Urinary bladder (tissue), 3 donors: ENCODE measurements at regions not wholly inside any gene's neighbourhood (a gene's known extent, or its start where the extent isn't known, plus 50 kb on each side); places are given as distances from the start of the nearest gene placed in this dataset.

Experiments
- DNase-seq: peaks from one replicate; pipeline ENCODE4 v3.0.0-alpha.2; 2015; ENCODE audit errors: extremely low spot score
- H3K27ac ChIP-seq: one replicate; pipeline ENCODE4 v1.5.1; 2013; ENCODE audit warnings: low read depth, mild to moderate bottlenecking, moderate library complexity
- H3K36me3 ChIP-seq: one replicate; pipeline ENCODE4 v1.6.1; 2013; ENCODE audit warnings: mild to moderate bottlenecking, moderate library complexity; ENCODE audit not compliant: insufficient read depth
- H3K4me1 ChIP-seq: one replicate; pipeline ENCODE4 v1.6.1; 2013; ENCODE audit warnings: mild to moderate bottlenecking, moderate library complexity; ENCODE audit not compliant: insufficient read depth
- H3K4me3 ChIP-seq: one replicate; pipeline ENCODE4 v1.5.1; 2013; ENCODE audit warnings: low read depth, low read length
- WGBS: extraction: QIAGEN DNeasy Blood & Tissue Kit; methylation state at CpG from one replicate; pipeline ENCODE4 v1.1.7; 2013; 5-methylcytosine and 5-hydroxymethylcytosine counted together
- donor health status: healthy with polysubstance abuse.
- donor health status: healthy.

GRCh38 chr10:3538656-3539531, 246.1 kb downstream of the KLF6 start:
- Histone ChIP-seq H3K4me3 (no peak overlapping the region), H3K27ac (no peak overlapping the region), H3K4me1 (no peaks in the 10 kb centered on the region), H3K36me3 (no peaks in the 10 kb centered on the region)
- 42% methylated on average over 25 of the region's 25 CpGs for WGBS
- peak; percentile 15 for DNase-seq

- WGBS: 46% methylated on average over 6 of the region's 6 CpGs
- no peak for DNase-seq
- no peak overlapping the region for H3K4me3 ChIP-seq
- no peaks in the 10 kb centered on the region for H3K36me3 ChIP-seq
- H3K4me1 ChIP-seq: no peaks in the 10 kb centered on the region
- no peak overlapping the region for H3K27ac ChIP-seq
These were observed 246.7 kb downstream of the KLF6 start for GRCh38 chr10:3538291-3538655.

GRCh38 chr10:3537518-3537917, 247.5 kb downstream of the KLF6 start:
- Histone ChIP-seq H3K27ac (no peak overlapping the region), H3K4me3 (no peak overlapping the region), H3K36me3 (no peaks in the 10 kb centered on the region), H3K4me1 (no peaks in the 10 kb centered on the region)
- WGBS: 82% methylated on average over 3 of the region's 3 CpGs
- DNase-seq: no peak

- no peak overlapping the region for H3K4me3 ChIP-seq
- H3K4me1 ChIP-seq: no peaks in the 10 kb centered on the region
- DNase-seq: no peak
- no peak overlapping the region for H3K27ac ChIP-seq
- H3K36me3 ChIP-seq: no peaks in the 10 kb centered on the region
- 95% methylated on average over 7 of the region's 7 CpGs for whole genome bisulfite sequencing
These were observed 250.0 kb downstream of the KLF6 start for GRCh38 chr10:3535001-3535400.

GRCh38 chr10:3534433-3534832, 250.6 kb downstream of the KLF6 start:
- no peaks in the 10 kb centered on the region for H3K4me1 ChIP-seq
- 93% methylated on average over 10 of the region's 10 CpGs for WGBS
- DNase-seq: no peak
- no peaks in the 10 kb centered on the region for H3K36me3 ChIP-seq
- H3K27ac ChIP-seq: no peak overlapping the region
- no peak overlapping the region for H3K4me3 ChIP-seq

GRCh38 chr10:3533296-3533695, 251.7 kb downstream of the KLF6 start:
- 86% methylated on average over 3 of the region's 3 CpGs for WGBS

GRCh38 chr10:3532644-3533043, 252.4 kb downstream of the KLF6 start:
- Histone ChIP-seq H3K4me1 (no peaks in the 10 kb centered on the region), H3K27ac (no peak overlapping the region), H3K4me3 (no peak overlapping the region), H3K36me3 (no peaks in the 10 kb centered on the region)
- DNase-seq: no peak
- 92% methylated on average over 12 of the region's 12 CpGs for WGBS

More at GRCh38 chr10:3533296-3533695, 251.7 kb downstream of the KLF6 start:
- H3K4me3 ChIP-seq: no peak overlapping the region
- no peak overlapping the region for H3K27ac ChIP-seq
- no peaks in the 10 kb centered on the region for H3K4me1 ChIP-seq
- no peaks in the 10 kb centered on the region for H3K36me3 ChIP-seq
- DNase-seq: no peak

GRCh38 chr10:3531670-3532069, 253.3 kb downstream of the KLF6 start:
- Histone ChIP-seq H3K36me3 (no peaks in the 10 kb centered on the region), H3K4me1 (no peaks in the 10 kb centered on the region), H3K4me3 (no peak overlapping the region), H3K27ac (no peak overlapping the region)
- 96% methylated on average over 5 of the region's 5 CpGs for WGBS
- no peak for DNase-seq

GRCh38 chr10:3530783-3531645, 254.0 kb downstream of the KLF6 start:
- 90% methylated on average over 16 of the region's 16 CpGs for WGBS
- H3K27ac ChIP-seq: no peak overlapping the region

GRCh38 chr10:3530346-3530745, 254.7 kb downstream of the KLF6 start:
- Histone ChIP-seq H3K4me3 (no peak overlapping the region), H3K36me3 (no peaks in the 10 kb centered on the region), H3K4me1 (no peaks in the 10 kb centered on the region), H3K27ac (no peak overlapping the region)
- DNase-seq: no peak
- 95% methylated on average over 13 of the region's 13 CpGs for WGBS

More at GRCh38 chr10:3530783-3531645, 254.0 kb downstream of the KLF6 start:
- no peak overlapping the region for H3K4me3 ChIP-seq
- H3K4me1 ChIP-seq: no peaks in the 10 kb centered on the region
- no peaks in the 10 kb centered on the region for H3K36me3 ChIP-seq
- no peak for DNase-seq

GRCh38 chr10:3529691-3530090, 255.3 kb downstream of the KLF6 start:
- 93% methylated on average over 11 of the region's 11 CpGs for WGBS

GRCh38 chr10:3528823-3529403, 256.1 kb downstream of the KLF6 start:
- no peak overlapping the region for H3K27ac ChIP-seq
- H3K4me1 ChIP-seq: no peaks in the 10 kb centered on the region
- no peak overlapping the region for H3K4me3 ChIP-seq
- WGBS: 89% methylated on average over 10 of the region's 10 CpGs
- DNase-seq: no peak
- no peaks in the 10 kb centered on the region for H3K36me3 ChIP-seq

More at GRCh38 chr10:3529691-3530090, 255.3 kb downstream of the KLF6 start:
- H3K4me3 ChIP-seq: no peak overlapping the region
- no peak overlapping the region for H3K27ac ChIP-seq
- DNase-seq: no peak
- H3K4me1 ChIP-seq: no peaks in the 10 kb centered on the region
- no peaks in the 10 kb centered on the region for H3K36me3 ChIP-seq

GRCh38 chr10:3528271-3528670, 256.7 kb downstream of the KLF6 start:
- Histone ChIP-seq H3K27ac (no peak overlapping the region), H3K4me1 (no peaks in the 10 kb centered on the region), H3K4me3 (no peak overlapping the region), H3K36me3 (no peaks in the 10 kb centered on the region)
- DNase-seq: no peak
- 71% methylated on average over 3 of the region's 3 CpGs for WGBS
